ENCODE measurements at regions not wholly inside any gene's neighbourhood (a gene's known extent, or its start where the extent isn't known, plus 50 kb on each side); places are given as distances from the start of the nearest gene placed in this dataset.

DNA sequence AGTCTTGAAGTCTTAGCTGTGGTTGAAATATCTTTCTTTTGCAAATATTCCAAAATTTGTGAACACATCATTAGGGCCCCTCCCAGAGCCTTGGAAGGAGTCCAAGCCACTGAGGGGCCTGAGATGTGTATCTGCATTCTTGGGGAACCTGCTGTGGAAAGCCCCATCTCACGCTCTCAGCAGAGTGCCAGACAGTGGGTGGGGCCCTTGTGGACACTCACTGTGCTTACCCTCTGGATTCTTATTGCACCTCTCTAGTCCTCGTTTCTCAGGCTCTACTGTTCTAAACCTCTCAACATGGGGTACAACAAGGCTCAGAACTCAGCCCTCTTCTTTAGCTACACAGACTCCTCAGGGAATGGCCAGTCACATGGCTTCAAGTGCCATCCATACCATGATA is 416.2 kb upstream of the CDH4 start:
- H3K4me3 Mint-ChIP-seq (ENCODE audit: unreplicated experiment): no peak overlapping the region
- Histone ChIP-seq H3K27me3 (ENCODE audit: insufficient read depth, low read length) (no peaks in the 10 kb centered on the region), H3K36me3 (ENCODE audit: insufficient read depth, low read length) (no peaks in the 10 kb centered on the region), H3K27ac (ENCODE audit: low read depth, low read length) (no peak overlapping the region), H3K4me2 (ENCODE audit: low read length) (no peak overlapping the region), H3K4me1 (ENCODE audit: insufficient read depth, low read length) (no peaks in the 10 kb centered on the region), H3K9ac (ENCODE audit: low read length) (no peak overlapping the region), H3K4me3 (ENCODE audit: insufficient read depth, low read depth, low read length) (no peak overlapping the region), H3K79me2 (ENCODE audit: insufficient read depth, low read length) (no peaks in the 10 kb centered on the region), H4K20me1 (ENCODE audit: insufficient read depth, low read length) (no peaks in the 10 kb centered on the region), H3K9me3 (ENCODE audit: insufficient read depth, low read depth, low read length) (no peaks in the 10 kb centered on the region), H2AFZ (ENCODE audit: low read depth, low read length) (no peak overlapping the region)
- no peaks in the 10 kb centered on the region for H3K4me1 Mint-ChIP-seq (ENCODE audit: low read depth, unreplicated experiment)
- H3K27me3 Mint-ChIP-seq (ENCODE audit: low read depth, unreplicated experiment): peaks cover 3% of the 10 kb centered on the region
- H3K27ac Mint-ChIP-seq (ENCODE audit: unreplicated experiment): no peak overlapping the region
- no peaks in the 10 kb centered on the region for H3K36me3 Mint-ChIP-seq (ENCODE audit: low read depth, unreplicated experiment)
- no peak for DNase-seq (ENCODE audit: low read depth)
- FAIRE-seq: no peak
- H3K9me3 Mint-ChIP-seq (ENCODE audit: unreplicated experiment): peaks cover 2% of the 10 kb centered on the region
- TF ChIP-seq, protein P1, sequence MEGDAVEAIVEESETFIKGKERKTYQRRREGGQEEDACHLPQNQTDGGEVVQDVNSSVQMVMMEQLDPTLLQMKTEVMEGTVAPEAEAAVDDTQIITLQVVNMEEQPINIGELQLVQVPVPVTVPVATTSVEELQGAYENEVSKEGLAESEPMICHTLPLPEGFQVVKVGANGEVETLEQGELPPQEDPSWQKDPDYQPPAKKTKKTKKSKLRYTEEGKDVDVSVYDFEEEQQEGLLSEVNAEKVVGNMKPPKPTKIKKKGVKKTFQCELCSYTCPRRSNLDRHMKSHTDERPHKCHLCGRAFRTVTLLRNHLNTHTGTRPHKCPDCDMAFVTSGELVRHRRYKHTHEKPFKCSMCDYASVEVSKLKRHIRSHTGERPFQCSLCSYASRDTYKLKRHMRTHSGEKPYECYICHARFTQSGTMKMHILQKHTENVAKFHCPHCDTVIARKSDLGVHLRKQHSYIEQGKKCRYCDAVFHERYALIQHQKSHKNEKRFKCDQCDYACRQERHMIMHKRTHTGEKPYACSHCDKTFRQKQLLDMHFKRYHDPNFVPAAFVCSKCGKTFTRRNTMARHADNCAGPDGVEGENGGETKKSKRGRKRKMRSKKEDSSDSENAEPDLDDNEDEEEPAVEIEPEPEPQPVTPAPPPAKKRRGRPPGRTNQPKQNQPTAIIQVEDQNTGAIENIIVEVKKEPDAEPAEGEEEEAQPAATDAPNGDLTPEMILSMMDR (IDR thresholded peaks at IDR 0.05; ENCODE audit: insufficient read depth, low read depth, low read length): no peak
- no peak for TF ChIP-seq EZH2 (IDR thresholded peaks at IDR 0.05; ENCODE audit: insufficient read depth, low read length)

DNA sequence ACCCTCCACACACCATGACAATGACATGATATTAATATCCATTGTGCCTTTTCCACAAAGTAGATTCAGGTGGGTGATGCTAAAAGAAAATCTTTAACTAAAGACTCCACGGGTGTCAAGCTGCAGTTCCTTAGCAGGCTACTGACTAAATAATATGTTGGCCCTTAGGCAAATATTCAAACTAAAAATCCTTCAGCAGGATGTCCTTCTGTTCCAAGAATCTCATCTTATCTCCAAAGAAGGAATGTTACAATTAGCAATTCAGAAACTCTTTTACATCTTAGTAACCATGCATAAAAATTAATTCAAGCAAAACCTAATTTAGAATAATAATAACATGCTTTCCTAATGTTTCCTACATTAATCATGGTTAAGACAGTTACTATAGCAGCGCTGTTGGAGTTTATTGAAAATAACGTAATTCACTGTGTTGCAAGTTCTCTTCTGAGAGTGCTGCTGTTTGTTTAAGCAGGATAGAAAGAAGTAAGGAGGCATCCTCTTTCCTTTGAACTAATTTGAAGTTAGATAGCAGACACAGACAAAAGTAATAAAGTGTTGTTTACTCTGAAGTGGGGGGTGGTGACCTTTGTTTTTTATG is 414.8 kb upstream of the CDH4 start:
- H3K27ac Mint-ChIP-seq (ENCODE audit: unreplicated experiment): no peak overlapping the region
- Histone ChIP-seq H3K9ac (ENCODE audit: low read length) (no peak overlapping the region), H3K79me2 (ENCODE audit: insufficient read depth, low read length) (no peaks in the 10 kb centered on the region), H3K27me3 (ENCODE audit: insufficient read depth, low read length) (no peaks in the 10 kb centered on the region), H3K4me1 (ENCODE audit: insufficient read depth, low read length) (no peaks in the 10 kb centered on the region), H2AFZ (ENCODE audit: low read depth, low read length) (no peak overlapping the region), H3K9me3 (ENCODE audit: insufficient read depth, low read depth, low read length) (no peaks in the 10 kb centered on the region), H4K20me1 (ENCODE audit: insufficient read depth, low read length) (no peaks in the 10 kb centered on the region), H3K27ac (ENCODE audit: low read depth, low read length) (no peak overlapping the region), H3K4me3 (ENCODE audit: insufficient read depth, low read depth, low read length) (no peak overlapping the region), H3K36me3 (ENCODE audit: insufficient read depth, low read length) (no peaks in the 10 kb centered on the region), H3K4me2 (ENCODE audit: low read length) (no peak overlapping the region)
- no peak for TF ChIP-seq EZH2 (IDR thresholded peaks at IDR 0.05; ENCODE audit: insufficient read depth, low read length)
- TF ChIP-seq, protein P1 (IDR thresholded peaks at IDR 0.05; ENCODE audit: insufficient read depth, low read depth, low read length): no peak
- H3K4me3 Mint-ChIP-seq (ENCODE audit: unreplicated experiment): no peak overlapping the region
- FAIRE-seq (no peak), DNase-seq (ENCODE audit: low read depth) (no peak)
- H3K9me3 Mint-ChIP-seq (ENCODE audit: unreplicated experiment): no peaks in the 10 kb centered on the region
- H3K36me3 Mint-ChIP-seq (ENCODE audit: low read depth, unreplicated experiment): no peaks in the 10 kb centered on the region
- peaks cover 3% of the 10 kb centered on the region for H3K27me3 Mint-ChIP-seq (ENCODE audit: low read depth, unreplicated experiment)
- no peaks in the 10 kb centered on the region for H3K4me1 Mint-ChIP-seq (ENCODE audit: low read depth, unreplicated experiment)

DNA sequence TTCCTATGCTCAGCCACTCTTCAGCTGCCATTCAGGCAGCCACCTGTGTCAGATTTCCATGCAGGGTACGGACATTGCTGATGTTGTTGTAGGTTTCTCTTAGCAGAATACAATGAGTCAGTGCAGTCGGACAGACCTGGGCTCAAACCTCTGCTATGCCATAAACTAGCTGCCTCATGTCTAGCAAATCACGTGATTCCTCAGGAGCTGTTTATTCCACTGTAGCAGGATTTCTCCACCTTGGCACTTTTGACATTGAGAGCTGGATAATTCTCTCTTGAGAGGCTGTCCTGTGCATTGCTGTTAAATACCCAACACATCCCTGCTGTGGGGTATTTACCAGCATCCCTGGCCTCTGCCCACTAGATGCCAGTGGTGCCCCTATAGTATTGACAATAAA is 413.8 kb upstream of the CDH4 start:
- Histone ChIP-seq H3K79me2 (ENCODE audit: insufficient read depth, low read length) (no peaks in the 10 kb centered on the region), H3K9me3 (ENCODE audit: insufficient read depth, low read depth, low read length) (no peaks in the 10 kb centered on the region), H3K9ac (ENCODE audit: low read length) (no peak overlapping the region), H3K27me3 (ENCODE audit: insufficient read depth, low read length) (no peaks in the 10 kb centered on the region), H3K4me3 (ENCODE audit: insufficient read depth, low read depth, low read length) (no peak overlapping the region), H3K27ac (ENCODE audit: low read depth, low read length) (no peak overlapping the region), H3K4me2 (ENCODE audit: low read length) (no peak overlapping the region), H3K4me1 (ENCODE audit: insufficient read depth, low read length) (no peaks in the 10 kb centered on the region), H4K20me1 (ENCODE audit: insufficient read depth, low read length) (no peaks in the 10 kb centered on the region), H2AFZ (ENCODE audit: low read depth, low read length) (no peak overlapping the region), H3K36me3 (ENCODE audit: insufficient read depth, low read length) (no peaks in the 10 kb centered on the region)
- no peak overlapping the region for H3K27ac Mint-ChIP-seq (ENCODE audit: unreplicated experiment)
- H3K9me3 Mint-ChIP-seq (ENCODE audit: unreplicated experiment): no peaks in the 10 kb centered on the region
- DNase-seq (ENCODE audit: low read depth) (no peak), FAIRE-seq (no peak)
- no peak overlapping the region for H3K4me3 Mint-ChIP-seq (ENCODE audit: unreplicated experiment)
- H3K36me3 Mint-ChIP-seq (ENCODE audit: low read depth, unreplicated experiment): no peaks in the 10 kb centered on the region
- peaks cover 7% of the 10 kb centered on the region for H3K27me3 Mint-ChIP-seq (ENCODE audit: low read depth, unreplicated experiment)
- no peak for TF ChIP-seq EZH2 (IDR thresholded peaks at IDR 0.05; ENCODE audit: insufficient read depth, low read length)
- TF ChIP-seq, protein P1 (IDR thresholded peaks at IDR 0.05; ENCODE audit: insufficient read depth, low read depth, low read length): no peak
- H3K4me1 Mint-ChIP-seq (ENCODE audit: low read depth, unreplicated experiment): no peaks in the 10 kb centered on the region

Measured in astrocyte (in vitro differentiated cells and primary cell).